CD14-positive monocyte (primary cell): ENCODE measurements at regions not wholly inside any gene's neighbourhood (a gene's known extent, or its start where the extent isn't known, plus 50 kb on each side); places are given as distances from the start of the nearest gene placed in this dataset.

Source experiments
- DNase-seq, 3 donors: peaks; one replicate each; pipeline ENCODE4 v3.0.0-alpha.2; 2011 to 2022
- H2AFZ ChIP-seq: 2 replicates; pipeline ENCODE4 v1.6.0; 2012; ENCODE audit warnings: mild to moderate bottlenecking, low read depth, low read length, inconsistent platforms; ENCODE audit not compliant: insufficient read depth, poor library complexity, severe bottlenecking
- H3K27ac ChIP-seq, 2 donors: 1 replicate in 1 of 2; 2 replicates in 1 of 2; pipeline ENCODE4 v1.5.1; 2012 to 2013; ENCODE audit warnings: low read length in 2 of 2, control low read depth in 1 of 2, inconsistent platforms in 1 of 2, low read depth in 1 of 2, mild to moderate bottlenecking in 1 of 2
- H3K27me3 ChIP-seq, 2 donors: one replicate each; pipeline versions ENCODE4 v1.6.0 to v1.6.1; 2011 to 2013; ENCODE audit warnings: low read length in 2 of 2; ENCODE audit not compliant: control insufficient read depth in 2 of 2, insufficient read depth in 2 of 2
- H3K36me3 ChIP-seq, 2 donors: replicated peaks in 1 of 2; 1 replicate in 1 of 2; 2 replicates in 1 of 2; pipeline versions ENCODE4 v1.5.1 to v1.6.1; 2012 to 2013; ENCODE audit warnings: low read length in 2 of 2, control low read depth in 1 of 2, inconsistent platforms in 1 of 2, mild to moderate bottlenecking in 1 of 2; ENCODE audit not compliant: insufficient read depth in 2 of 2, control insufficient read depth in 1 of 2
- H3K4me1 ChIP-seq, 2 donors: 1 replicate in 1 of 2; 2 replicates in 1 of 2; pipeline versions ENCODE4 v1.5.1 to v1.6.1; 2012 to 2013; ENCODE audit warnings: low read length in 2 of 2, control low read depth in 1 of 2, inconsistent platforms in 1 of 2, mild to moderate bottlenecking in 1 of 2, moderate library complexity in 1 of 2; ENCODE audit not compliant: insufficient read depth in 2 of 2, control insufficient read depth in 1 of 2
- H3K4me2 ChIP-seq: replicated peaks from 2 replicates; pipeline ENCODE3; 2012; ENCODE audit warnings: low read length, moderate library complexity, mild to moderate bottlenecking; ENCODE audit not compliant: poor library complexity, severe bottlenecking; ENCODE audit errors: extremely low read depth
- H3K4me3 ChIP-seq, 3 experiments: fragments of 200-600 bp in 1 of 3; sonication (generic) in 1 of 3; replicated peaks in 1 of 3; 1 replicate in 2 of 3; 2 replicates in 1 of 3; pipeline ENCODE4 v1.5.1; 2011 to 2013; ENCODE audit warnings: low read length in 3 of 3, mild to moderate bottlenecking in 3 of 3, control low read depth in 2 of 3, low read depth in 2 of 3, inconsistent platforms in 1 of 3, moderate library complexity in 1 of 3
- H3K79me2 ChIP-seq: 2 replicates; pipeline ENCODE4 v1.6.0; 2012; ENCODE audit warnings: mild to moderate bottlenecking, control low read depth, inconsistent platforms, low read length, moderate library complexity; ENCODE audit not compliant: insufficient read depth
- H3K9ac ChIP-seq: 2 replicates; pipeline ENCODE4 v1.6.0; 2017; ENCODE audit warnings: low read length, mild to moderate bottlenecking; ENCODE audit not compliant: insufficient read depth, poor library complexity, severe bottlenecking
- H3K9me3 ChIP-seq, 2 donors: replicated peaks in 1 of 2; 1 replicate in 1 of 2; 2 replicates in 1 of 2; pipeline versions ENCODE4 v1.5.1 to v1.6.1; 2012 to 2013; ENCODE audit warnings: low read length in 2 of 2, control low read depth in 1 of 2; ENCODE audit not compliant: control insufficient read depth in 1 of 2, insufficient read depth in 1 of 2
- H4K20me1 ChIP-seq: 2 replicates; pipeline ENCODE4 v1.6.0; 2012; ENCODE audit warnings: mild to moderate bottlenecking, low read length, control low read depth, moderate library complexity; ENCODE audit not compliant: insufficient read depth
- H3K27ac Mint-ChIP-seq, 7 donors: one replicate each; pipeline ENCODE4 v1.8.0; 2020; ENCODE audit warnings: mild to moderate bottlenecking in 7 of 7, mixed read lengths in 7 of 7, moderate library complexity in 6 of 7, inconsistent platforms in 2 of 7
- H3K27me3 Mint-ChIP-seq, 3 donors: one replicate each; pipeline ENCODE4 v1.8.0; 2021 to 2022; ENCODE audit warnings: low read depth in 3 of 3, mild to moderate bottlenecking in 3 of 3, mixed read lengths in 3 of 3, moderate library complexity in 3 of 3, inconsistent platforms in 1 of 3
- H3K36me3 Mint-ChIP-seq, 2 donors: one replicate each; pipeline ENCODE4 v1.8.0; 2020; ENCODE audit warnings: mixed read lengths in 2 of 2, inconsistent platforms in 1 of 2, mild to moderate bottlenecking in 1 of 2
- H3K4me1 Mint-ChIP-seq: one replicate; pipeline ENCODE4 v1.8.0; 2020; ENCODE audit warnings: mild to moderate bottlenecking, mixed read lengths
- H3K4me3 Mint-ChIP-seq, 2 donors: one replicate each; pipeline ENCODE4 v1.8.0; 2020; ENCODE audit warnings: mild to moderate bottlenecking in 2 of 2, mixed read lengths in 2 of 2, moderate library complexity in 1 of 2
- H3K9me3 Mint-ChIP-seq, 7 donors: one replicate each; pipeline ENCODE4 v1.8.0; 2020 to 2022; ENCODE audit warnings: mixed read lengths in 7 of 7, mild to moderate bottlenecking in 6 of 7, moderate library complexity in 6 of 7, inconsistent platforms in 2 of 7
- WGBS: methylation state at CpG from one replicate; pipeline ENCODE4 v1.1.5; 2013; ENCODE audit warnings: missing lambda C conversion rate; ENCODE audit not compliant: insufficient coverage; 5-methylcytosine and 5-hydroxymethylcytosine counted together
- intact Hi-C, 2 donors: fragments of 100-400 bp; cut with micrococcal nuclease; formaldehyde crosslinking; loops; one replicate each; pipeline versions ENCODE4 v1.15.0 to v1.15.1; 2023
- TF ChIP-seq, protein P1 (sequence below): fragments of 200-600 bp; IDR thresholded peaks from one replicate; pipeline ENCODE4 v1.8.0; 2022; ENCODE audit warnings: antibody characterized with exemption, mild to moderate bottlenecking

DNA sequence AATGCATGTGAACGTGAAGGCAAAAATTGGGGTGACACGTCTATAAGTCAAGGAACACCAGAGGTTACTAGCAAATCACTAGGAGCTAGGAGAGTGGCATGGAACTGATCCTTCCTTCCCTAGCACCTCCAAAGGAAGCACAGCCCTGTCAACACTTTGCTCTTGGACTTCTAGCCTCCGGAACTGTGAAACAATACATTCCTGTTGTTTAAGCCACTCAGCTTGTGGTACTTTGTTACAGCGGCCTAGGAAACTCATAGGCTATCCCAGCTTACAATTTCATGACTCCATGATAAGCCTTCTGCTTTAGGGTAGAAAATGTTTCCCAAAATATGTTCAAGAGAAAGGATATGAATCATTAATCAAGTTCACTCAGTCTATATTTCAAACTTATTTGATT, 798.1 kb downstream of the DCDC2C start:
- H3K9ac ChIP-seq = no peak overlapping the region
- no peaks in the 10 kb centered on the region for H3K27me3 ChIP-seq
- no peaks in the 10 kb centered on the region for H3K27me3 Mint-ChIP-seq
- no peak overlapping the region for H3K27ac ChIP-seq
- H3K4me1 ChIP-seq = no peaks in the 10 kb centered on the region
- TF ChIP-seq, protein P1, sequence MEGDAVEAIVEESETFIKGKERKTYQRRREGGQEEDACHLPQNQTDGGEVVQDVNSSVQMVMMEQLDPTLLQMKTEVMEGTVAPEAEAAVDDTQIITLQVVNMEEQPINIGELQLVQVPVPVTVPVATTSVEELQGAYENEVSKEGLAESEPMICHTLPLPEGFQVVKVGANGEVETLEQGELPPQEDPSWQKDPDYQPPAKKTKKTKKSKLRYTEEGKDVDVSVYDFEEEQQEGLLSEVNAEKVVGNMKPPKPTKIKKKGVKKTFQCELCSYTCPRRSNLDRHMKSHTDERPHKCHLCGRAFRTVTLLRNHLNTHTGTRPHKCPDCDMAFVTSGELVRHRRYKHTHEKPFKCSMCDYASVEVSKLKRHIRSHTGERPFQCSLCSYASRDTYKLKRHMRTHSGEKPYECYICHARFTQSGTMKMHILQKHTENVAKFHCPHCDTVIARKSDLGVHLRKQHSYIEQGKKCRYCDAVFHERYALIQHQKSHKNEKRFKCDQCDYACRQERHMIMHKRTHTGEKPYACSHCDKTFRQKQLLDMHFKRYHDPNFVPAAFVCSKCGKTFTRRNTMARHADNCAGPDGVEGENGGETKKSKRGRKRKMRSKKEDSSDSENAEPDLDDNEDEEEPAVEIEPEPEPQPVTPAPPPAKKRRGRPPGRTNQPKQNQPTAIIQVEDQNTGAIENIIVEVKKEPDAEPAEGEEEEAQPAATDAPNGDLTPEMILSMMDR = no peak
- no peaks in the 10 kb centered on the region for H4K20me1 ChIP-seq
- intact Hi-C loops = no loop called here
- H3K9me3 Mint-ChIP-seq = peaks cover 0 to 10% (median 5%) of the 10 kb centered on the region in 7 donors
- peaks cover 6 to 10% of the 10 kb centered on the region in 2 donors for H3K9me3 ChIP-seq
- no peak overlapping the region for H3K27ac Mint-ChIP-seq
- H3K36me3 ChIP-seq = no peaks in the 10 kb centered on the region
- no peaks in the 10 kb centered on the region for H3K36me3 Mint-ChIP-seq
- no peaks in the 10 kb centered on the region for H3K79me2 ChIP-seq
- WGBS = 100% methylated on average over 2 of the region's 4 CpGs
- no peak overlapping the region for H3K4me3 Mint-ChIP-seq
- H3K4me1 Mint-ChIP-seq = no peaks in the 10 kb centered on the region
- no peak overlapping the region for H3K4me2 ChIP-seq
- DNase-seq = no peak
- H3K4me3 ChIP-seq = no peak overlapping the region
- H2AFZ ChIP-seq = no peak overlapping the region

DNA sequence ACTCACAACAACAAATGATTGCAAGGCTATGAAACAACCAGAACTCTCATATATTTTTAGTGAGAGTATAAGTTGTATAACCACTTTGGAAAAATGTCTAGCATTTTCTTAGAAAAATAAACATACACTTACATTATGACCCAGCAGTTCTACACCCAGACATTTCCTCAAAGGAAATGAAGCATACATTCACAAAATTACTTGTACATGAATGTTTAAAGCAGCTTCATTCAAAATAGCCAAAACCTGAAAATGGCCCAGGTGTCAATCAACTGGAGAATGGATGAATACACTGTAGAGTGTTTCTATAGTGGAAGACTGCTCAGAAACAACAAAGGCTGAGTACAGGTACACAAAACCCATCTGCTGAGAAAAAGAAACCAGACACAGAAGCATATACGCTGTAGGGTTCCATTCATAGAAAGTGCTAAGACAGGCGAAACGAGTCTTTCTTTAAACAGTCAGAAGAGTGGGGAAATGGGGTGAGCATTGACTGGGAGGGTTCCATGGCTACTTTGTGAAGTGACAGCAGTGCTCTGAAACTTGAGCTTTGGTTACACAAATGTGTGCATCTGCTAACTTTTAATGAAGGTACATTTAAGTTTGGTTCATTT, 799.0 kb downstream of the DCDC2C start:
- Histone ChIP-seq H3K9ac (no peak overlapping the region), H3K36me3 (no peaks in the 10 kb centered on the region), H4K20me1 (no peaks in the 10 kb centered on the region), H3K4me2 (no peak overlapping the region), H2AFZ (no peak overlapping the region), H3K27ac (no peak overlapping the region), H3K27me3 (no peaks in the 10 kb centered on the region), H3K9me3 (peaks cover 6 to 11% of the 10 kb centered on the region in 2 donors), H3K4me1 (no peaks in the 10 kb centered on the region), H3K4me3 (no peak overlapping the region), H3K79me2 (no peaks in the 10 kb centered on the region)
- WGBS = 89% methylated on average over 3 of the region's 3 CpGs
- no peak overlapping the region for H3K4me3 Mint-ChIP-seq
- peaks cover 0 to 14% (median 5%) of the 10 kb centered on the region in 7 donors for H3K9me3 Mint-ChIP-seq
- H3K27me3 Mint-ChIP-seq = no peaks in the 10 kb centered on the region
- H3K36me3 Mint-ChIP-seq = no peaks in the 10 kb centered on the region
- TF ChIP-seq, protein P1 = no peak
- intact Hi-C loops = no loop called here
- DNase-seq = no peak
- no peak overlapping the region for H3K27ac Mint-ChIP-seq
- H3K4me1 Mint-ChIP-seq = no peaks in the 10 kb centered on the region
